ENCODE measurements at regions not wholly inside any gene's neighbourhood (a gene's known extent, or its start where the extent isn't known, plus 50 kb on each side); places are given as distances from the start of the nearest gene placed in this dataset.

DNA sequence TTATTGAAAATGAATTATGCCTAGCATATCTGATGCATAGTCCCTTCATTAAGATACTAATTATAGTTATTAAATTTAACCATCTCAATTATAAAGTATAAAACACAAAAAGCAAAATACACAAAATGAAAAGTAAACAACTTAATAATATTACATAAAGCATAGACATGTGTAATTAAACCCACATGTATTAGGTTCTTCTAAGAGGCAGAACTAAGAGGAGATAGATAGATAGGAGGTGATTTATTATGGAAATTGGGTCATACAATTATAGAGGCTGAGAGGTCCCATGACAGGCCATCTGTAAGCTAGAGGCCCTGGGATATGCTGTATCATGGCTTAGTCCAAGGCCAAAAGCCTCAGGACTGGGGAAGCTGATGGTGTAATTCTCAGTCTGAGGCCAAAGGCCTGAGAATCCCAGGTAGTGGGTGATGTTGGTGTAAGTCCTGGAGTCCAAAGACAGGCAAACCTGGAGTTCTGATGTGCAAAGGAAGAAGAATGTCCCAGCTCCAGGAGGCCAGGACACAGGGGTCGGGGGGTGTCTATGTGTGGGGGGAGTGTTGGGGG, 953.3 kb downstream of the TRHDE start:
- Histone ChIP-seq H3F3A (replicated peaks; ENCODE audit: low read depth) (no peaks in the 10 kb centered on the region), H3K27me3 (ENCODE audit: insufficient read depth) (no peaks in the 10 kb centered on the region), H2AFZ (no peak overlapping the region), H4K20me1 (replicated peaks; ENCODE audit: insufficient read depth) (no peaks in the 10 kb centered on the region), H3K36me3 (ENCODE audit: insufficient read depth) (no peaks in the 10 kb centered on the region), H3K4me2 (no peak overlapping the region), H3K9me2 (ENCODE audit: insufficient read depth) (no peaks in the 10 kb centered on the region), H3K4me1 (ENCODE audit: insufficient read depth) (peaks cover 11% of the 10 kb centered on the region), H3K27ac (ENCODE audit: low read depth) (no peak overlapping the region), H3K79me2 (replicated peaks; ENCODE audit: insufficient read depth) (no peaks in the 10 kb centered on the region), H3K4me3 (no peak overlapping the region)
- no peak overlapping the region for H3K27ac Mint-ChIP-seq
- no peak overlapping the region for H3K4me3 Mint-ChIP-seq
- H3K27me3 Mint-ChIP-seq (ENCODE audit: insufficient read depth, low read depth, poor library complexity): no peaks in the 10 kb centered on the region
- H3K9me3 Mint-ChIP-seq: no peaks in the 10 kb centered on the region
- no peaks in the 10 kb centered on the region for H3K36me3 Mint-ChIP-seq (ENCODE audit: low read depth)
- ATAC-seq (no peak), DNase-seq (ENCODE audit: low spot score) (no peak)
- no peaks in the 10 kb centered on the region for H3K4me1 Mint-ChIP-seq
- TF ChIP-seq POLR2AphosphoS5 (IDR thresholded peaks at IDR 0.05; ENCODE audit: low read depth): no peak
- TF ChIP-seq EZH2 (IDR thresholded peaks at IDR 0.05; ENCODE audit: low read depth, unreplicated experiment): no peak
- TF ChIP-seq CREB1 (CRISPR knock-in tag; IDR thresholded peaks at IDR 0.05; ENCODE audit: low read depth): no peak

DNA sequence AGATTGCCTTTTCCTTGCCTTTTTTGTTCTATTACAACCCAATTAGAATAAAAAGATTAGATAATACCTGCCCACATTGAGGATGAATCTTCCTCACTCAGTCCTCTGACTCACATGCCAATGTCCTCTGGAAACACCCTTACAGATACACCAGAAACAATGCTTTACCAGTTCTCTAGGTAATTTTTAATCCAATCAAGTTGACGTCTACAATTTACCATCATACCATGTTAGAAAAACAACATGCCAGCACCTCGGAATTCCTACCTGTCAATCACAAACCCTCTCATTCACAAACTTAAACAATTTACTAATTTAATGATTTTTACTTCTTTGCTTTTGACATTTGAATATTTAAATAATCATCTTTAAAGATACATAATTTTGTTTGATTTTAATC, 953.8 kb downstream of the TRHDE start:
- Histone ChIP-seq H4K20me1 (replicated peaks; ENCODE audit: insufficient read depth) (no peaks in the 10 kb centered on the region), H3K4me2 (no peak overlapping the region), H3K79me2 (replicated peaks; ENCODE audit: insufficient read depth) (no peaks in the 10 kb centered on the region), H3K27ac (ENCODE audit: low read depth) (no peak overlapping the region), H2AFZ (no peak overlapping the region), H3K4me1 (ENCODE audit: insufficient read depth) (peaks cover 11% of the 10 kb centered on the region), H3F3A (replicated peaks; ENCODE audit: low read depth) (no peaks in the 10 kb centered on the region), H3K9me2 (ENCODE audit: insufficient read depth) (no peaks in the 10 kb centered on the region), H3K4me3 (no peak overlapping the region), H3K36me3 (ENCODE audit: insufficient read depth) (no peaks in the 10 kb centered on the region), H3K27me3 (ENCODE audit: insufficient read depth) (no peaks in the 10 kb centered on the region)
- DNase-seq (ENCODE audit: low spot score) (no peak), ATAC-seq (no peak)
- Mint-ChIP-seq H3K27me3 (ENCODE audit: insufficient read depth, low read depth, poor library complexity) (no peaks in the 10 kb centered on the region), H3K36me3 (ENCODE audit: low read depth) (no peaks in the 10 kb centered on the region), H3K4me1 (no peaks in the 10 kb centered on the region), H3K9me3 (no peaks in the 10 kb centered on the region), H3K4me3 (no peak overlapping the region), H3K27ac (no peak overlapping the region)
- no peak for TF ChIP-seq EZH2 (IDR thresholded peaks at IDR 0.05; ENCODE audit: low read depth, unreplicated experiment)
- TF ChIP-seq, protein P1, sequence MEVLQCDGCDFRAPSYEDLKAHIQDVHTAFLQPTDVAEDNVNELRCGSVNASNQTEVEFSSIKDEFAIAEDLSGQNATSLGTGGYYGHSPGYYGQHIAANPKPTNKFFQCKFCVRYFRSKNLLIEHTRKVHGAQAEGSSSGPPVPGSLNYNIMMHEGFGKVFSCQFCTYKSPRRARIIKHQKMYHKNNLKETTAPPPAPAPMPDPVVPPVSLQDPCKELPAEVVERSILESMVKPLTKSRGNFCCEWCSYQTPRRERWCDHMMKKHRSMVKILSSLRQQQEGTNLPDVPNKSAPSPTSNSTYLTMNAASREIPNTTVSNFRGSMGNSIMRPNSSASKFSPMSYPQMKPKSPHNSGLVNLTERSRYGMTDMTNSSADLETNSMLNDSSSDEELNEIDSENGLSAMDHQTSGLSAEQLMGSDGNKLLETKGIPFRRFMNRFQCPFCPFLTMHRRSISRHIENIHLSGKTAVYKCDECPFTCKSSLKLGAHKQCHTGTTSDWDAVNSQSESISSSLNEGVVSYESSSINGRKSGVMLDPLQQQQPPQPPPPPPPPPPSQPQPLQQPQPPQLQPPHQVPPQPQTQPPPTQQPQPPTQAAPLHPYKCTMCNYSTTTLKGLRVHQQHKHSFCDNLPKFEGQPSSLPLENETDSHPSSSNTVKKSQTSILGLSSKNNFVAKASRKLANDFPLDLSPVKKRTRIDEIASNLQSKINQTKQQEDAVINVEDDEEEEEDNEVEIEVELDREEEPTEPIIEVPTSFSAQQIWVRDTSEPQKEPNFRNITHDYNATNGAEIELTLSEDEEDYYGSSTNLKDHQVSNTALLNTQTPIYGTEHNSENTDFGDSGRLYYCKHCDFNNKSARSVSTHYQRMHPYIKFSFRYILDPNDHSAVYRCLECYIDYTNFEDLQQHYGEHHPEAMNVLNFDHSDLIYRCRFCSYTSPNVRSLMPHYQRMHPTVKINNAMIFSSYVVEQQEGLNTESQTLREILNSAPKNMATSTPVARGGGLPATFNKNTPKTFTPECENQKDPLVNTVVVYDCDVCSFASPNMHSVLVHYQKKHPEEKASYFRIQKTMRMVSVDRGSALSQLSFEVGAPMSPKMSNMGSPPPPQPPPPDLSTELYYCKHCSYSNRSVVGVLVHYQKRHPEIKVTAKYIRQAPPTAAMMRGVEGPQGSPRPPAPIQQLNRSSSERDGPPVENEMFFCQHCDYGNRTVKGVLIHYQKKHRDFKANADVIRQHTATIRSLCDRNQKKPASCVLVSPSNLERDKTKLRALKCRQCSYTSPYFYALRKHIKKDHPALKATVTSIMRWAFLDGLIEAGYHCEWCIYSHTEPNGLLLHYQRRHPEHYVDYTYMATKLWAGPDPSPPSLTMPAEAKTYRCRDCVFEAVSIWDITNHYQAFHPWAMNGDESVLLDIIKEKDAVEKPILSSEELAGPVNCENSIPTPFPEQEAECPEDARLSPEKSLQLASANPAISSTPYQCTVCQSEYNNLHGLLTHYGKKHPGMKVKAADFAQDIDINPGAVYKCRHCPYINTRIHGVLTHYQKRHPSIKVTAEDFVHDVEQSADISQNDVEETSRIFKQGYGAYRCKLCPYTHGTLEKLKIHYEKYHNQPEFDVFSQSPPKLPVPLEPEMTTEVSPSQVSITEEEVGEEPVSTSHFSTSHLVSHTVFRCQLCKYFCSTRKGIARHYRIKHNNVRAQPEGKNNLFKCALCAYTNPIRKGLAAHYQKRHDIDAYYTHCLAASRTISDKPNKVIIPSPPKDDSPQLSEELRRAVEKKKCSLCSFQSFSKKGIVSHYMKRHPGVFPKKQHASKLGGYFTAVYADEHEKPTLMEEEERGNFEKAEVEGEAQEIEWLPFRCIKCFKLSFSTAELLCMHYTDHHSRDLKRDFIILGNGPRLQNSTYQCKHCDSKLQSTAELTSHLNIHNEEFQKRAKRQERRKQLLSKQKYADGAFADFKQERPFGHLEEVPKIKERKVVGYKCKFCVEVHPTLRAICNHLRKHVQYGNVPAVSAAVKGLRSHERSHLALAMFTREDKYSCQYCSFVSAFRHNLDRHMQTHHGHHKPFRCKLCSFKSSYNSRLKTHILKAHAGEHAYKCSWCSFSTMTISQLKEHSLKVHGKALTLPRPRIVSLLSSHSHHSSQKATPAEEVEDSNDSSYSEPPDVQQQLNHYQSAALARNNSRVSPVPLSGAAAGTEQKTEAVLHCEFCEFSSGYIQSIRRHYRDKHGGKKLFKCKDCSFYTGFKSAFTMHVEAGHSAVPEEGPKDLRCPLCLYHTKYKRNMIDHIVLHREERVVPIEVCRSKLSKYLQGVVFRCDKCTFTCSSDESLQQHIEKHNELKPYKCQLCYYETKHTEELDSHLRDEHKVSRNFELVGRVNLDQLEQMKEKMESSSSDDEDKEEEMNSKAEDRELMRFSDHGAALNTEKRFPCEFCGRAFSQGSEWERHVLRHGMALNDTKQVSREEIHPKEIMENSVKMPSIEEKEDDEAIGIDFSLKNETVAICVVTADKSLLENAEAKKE (CRISPR knock-in tag; IDR thresholded peaks at IDR 0.05): no peak
- TF ChIP-seq STAT1 (IDR thresholded peaks at IDR 0.05; ENCODE audit: unreplicated experiment): no peak
- no peak for TF ChIP-seq JUNB (IDR thresholded peaks at IDR 0.05; ENCODE audit: unreplicated experiment)
- no peak for TF ChIP-seq NANOG (IDR thresholded peaks at IDR 0.05; ENCODE audit: borderline replicate concordance)

Data from GM23338 (cell line).